Activated CD4-positive, alpha-beta T cell treated with anti-CD3 and anti-CD28 coated beads for 4 hours (primary cell): ENCODE measurements at regions not wholly inside any gene's neighbourhood (a gene's known extent, or its start where the extent isn't known, plus 50 kb on each side); places are given as distances from the start of the nearest gene placed in this dataset.

Source experiments
- DNase-seq, 2 donors: peaks; one replicate each; pipeline ENCODE4 v3.0.0-alpha.2; 2020

DNA sequence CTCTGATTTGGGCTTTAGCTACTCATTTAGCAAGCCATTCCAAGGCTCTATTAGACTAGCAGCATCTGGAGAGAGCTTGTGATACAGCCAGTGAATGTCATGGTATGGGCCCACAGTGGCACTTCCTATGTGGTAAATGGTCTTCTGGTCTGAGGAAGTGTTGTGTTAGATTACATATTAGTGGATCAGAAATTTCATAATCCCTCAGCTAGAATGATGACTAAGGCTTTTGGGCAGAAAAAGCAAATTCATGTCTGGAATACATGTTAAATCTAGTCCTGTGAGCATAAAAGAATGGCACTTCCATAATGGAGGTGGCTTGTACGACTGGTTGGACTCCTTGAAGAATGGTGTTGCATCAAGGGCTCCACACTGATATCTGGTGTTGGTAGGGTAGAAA lies 436.8 kb upstream of the CWC22 start:
- DNase-seq = no peak

DNA sequence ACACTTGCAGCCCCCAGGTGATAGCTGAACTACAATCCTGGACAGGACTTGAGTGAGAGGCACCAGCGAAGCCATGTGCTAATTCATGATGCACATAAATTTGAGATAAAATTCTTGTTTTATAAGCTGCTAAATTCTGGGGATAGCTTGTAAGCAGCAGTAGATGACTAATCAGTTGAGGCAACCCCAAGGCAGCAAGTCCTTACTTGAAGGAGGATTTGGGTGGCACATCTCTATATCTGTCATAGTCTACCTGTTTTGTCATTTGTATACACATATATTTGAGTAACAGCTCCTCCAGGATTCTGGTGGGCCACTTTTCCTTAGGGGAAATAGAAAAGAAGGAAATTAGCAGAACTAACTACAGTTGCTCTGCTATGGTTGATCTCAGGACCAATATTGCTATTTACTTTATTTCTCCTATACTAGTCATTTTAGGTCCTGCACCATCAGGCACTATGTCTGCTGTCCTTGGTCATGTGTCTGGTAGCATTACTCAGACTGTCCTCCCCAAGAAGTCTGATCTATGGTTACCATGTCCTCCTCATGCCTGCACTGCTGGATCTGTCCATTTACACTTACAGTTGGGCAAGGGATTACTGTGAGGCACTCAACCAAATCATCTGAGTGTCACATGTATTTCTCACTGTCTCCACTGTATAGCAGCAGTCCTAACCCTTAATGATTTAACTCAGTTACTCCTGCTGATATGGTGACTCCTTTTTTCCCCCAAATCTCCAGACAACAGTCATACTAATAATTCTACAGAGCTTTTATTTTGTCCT lies 436.0 kb upstream of the CWC22 start:
- DNase-seq = no peak

DNA sequence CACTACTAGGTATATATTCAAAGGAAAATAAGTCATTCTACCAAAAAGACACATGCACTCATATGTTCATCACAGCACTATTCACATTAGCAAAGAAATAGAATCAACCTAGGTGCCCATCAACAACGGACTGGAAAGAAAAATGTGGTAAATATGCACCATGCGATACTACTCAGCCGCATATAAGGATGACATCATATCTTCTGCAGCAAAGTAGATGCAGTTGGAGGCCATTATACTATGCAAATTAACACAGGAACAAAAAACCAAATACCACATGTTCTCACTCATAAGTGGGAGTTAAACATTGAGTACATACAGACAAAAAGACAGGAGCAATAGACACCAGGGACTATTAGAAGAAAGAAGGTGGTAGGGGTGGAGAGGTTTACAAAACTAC lies 412.1 kb upstream of the CWC22 start:
- DNase-seq = no peak

DNA sequence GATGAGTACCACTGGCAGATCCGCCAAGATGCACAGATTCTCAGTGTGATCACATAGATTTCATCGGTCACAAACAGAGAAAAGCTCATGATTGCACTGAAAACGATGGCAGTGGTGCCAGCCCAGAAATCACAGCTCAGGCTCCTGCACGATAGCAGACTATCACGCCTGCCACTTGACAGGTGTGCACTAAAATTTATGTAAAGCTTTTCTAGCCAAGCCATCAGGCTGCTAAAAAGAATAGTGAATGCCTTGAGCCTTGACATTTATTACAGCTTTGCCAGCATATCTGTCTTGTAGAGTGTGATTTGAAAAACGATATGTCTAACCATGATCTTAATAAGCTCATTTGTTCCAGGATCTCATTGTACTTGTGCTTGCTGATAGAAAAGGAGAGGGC lies 409.5 kb upstream of the CWC22 start:
- no peak for DNase-seq

DNA sequence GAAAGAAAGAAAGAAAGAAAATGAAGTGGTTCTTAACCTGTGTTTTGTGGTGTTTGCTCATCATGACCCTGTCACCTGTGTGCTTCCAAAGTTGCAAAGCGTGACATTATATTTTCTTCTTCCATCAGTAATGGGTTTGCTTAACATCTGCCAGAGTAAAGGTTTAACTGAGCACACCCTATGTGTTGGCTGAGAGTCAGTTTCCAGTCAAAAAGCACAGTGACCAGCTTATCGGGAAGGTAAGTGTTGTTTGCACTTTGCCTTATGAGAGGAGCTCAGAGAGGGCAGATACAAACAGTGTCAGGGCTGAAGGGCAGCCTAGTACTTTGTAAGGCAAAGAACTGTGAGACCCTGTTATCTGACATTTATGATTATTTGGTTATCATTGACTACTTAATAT lies 406.2 kb upstream of the CWC22 start:
- DNase-seq = no peak

DNA sequence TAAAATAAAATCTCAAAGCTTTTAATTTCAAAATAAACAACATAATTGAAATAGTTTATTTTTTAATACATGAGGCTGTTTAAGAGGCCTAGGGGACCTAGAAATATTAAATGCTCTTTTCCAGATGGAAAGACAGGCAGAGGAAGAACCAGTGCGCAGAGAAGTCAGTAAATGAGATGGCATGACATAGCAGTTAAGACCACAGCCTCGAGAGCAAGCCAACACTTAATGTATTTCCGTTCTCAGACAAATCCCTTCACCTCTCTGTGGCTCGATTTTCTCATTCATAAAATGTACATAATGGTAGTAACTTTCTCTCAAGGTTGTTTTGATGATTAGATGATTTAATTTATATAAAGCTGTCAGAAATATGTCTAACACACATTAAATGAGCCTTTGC lies 405.1 kb upstream of the CWC22 start:
- no peak for DNase-seq

DNA sequence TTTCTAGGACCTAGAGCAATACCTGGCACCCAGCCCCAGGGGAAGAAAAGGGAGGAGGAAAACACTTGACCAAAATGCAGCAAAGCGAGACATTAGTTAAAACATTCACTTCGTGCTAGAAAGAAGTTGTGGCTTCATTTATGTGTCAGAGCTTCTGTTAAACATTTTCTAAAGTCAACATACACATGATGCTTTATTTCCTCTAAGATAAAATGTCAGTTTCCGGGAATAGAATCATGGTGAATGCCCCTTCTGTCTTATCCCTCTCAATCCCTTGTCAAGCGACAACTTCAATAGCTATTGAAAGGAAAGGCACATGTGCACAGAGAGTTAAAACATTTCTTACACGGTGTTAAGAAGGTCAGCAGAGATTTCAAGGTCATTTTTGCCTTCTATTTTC lies 404.6 kb upstream of the CWC22 start:
- no peak for DNase-seq

DNA sequence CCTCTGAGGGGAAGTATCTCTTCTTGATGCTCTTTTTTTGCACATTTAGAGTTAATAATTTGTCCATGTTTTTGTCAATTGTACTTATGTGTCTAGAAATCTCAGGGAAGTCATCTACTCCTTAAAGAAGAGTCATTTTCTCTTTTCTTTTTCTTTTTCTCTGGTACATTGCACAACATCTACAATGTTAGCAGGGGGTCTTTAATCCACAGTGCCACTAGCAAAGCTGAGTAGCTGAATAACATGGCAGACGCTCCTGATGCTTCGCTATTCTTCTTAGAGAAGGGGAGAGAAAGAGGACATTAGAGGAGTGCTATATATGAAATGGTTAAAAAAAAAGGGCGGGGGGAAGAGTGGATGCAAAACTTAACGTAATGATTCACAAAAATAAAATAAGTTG lies 399.6 kb upstream of the CWC22 start:
- no peak for DNase-seq

DNA sequence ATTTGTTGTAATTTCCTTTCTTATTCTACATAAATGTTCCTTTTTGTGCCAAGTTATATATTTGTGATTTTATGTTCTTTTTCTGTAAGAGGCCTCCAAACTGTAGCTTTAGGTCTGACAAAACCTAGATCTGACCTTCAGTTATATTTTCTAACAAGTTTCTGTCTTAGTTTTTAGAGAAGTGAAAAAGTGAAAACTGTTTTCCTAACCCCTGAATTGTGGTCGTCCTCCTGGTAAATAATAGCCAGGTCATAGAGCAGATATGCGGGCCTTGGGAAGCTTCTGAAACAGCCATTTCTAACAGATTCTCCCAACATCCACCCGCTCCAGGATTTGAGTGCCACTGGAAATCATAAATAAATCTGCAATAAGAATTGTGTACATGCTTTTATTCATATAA lies 398.4 kb upstream of the CWC22 start:
- no peak for DNase-seq

DNA sequence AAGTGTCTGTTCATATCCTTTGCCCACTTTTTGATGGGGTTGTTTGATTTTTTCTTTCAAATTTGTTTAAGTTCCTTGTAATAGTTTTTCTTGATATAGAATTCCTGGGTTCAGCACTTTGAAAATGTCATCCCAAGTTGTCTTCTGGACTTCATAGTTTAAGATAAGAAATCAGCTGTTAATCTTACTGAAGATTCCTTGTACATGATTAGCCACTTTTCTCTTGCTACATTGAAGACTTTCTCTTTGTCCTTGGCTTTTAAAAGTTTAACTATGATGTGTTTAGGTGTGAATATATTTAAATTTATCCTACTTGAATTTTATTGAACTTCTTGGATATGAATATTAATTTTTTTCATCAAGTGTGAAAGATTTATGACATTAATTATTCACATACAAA lies 387.2 kb upstream of the CWC22 start:
- no peak for DNase-seq

DNA sequence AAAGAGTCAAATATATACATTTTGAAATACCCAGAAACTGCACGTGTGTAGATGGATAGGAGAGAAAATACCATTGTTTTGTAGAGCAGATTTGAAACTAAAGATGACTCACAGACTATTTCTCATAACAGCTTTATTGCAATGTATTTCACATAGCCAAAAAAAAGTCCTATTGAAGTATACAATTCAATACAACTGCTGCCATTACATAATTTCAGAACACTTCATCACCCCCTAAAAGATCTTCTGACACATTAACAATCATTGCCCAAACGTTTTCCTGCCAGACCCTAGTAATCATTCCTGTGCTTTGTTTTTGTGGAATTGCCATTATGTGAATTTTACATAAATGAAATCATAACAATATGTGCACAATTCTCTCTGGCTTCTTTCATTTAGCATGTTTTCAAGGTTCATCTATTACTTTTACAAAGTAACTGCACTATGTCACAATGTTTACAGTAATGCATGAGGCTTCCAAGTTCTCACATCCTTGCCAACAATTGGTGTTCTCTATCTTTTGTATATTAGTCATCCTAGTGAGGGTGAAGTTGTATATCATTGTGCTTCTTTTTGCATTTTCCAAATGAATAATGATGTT lies 378.6 kb upstream of the CWC22 start:
- DNase-seq = no peak

DNA sequence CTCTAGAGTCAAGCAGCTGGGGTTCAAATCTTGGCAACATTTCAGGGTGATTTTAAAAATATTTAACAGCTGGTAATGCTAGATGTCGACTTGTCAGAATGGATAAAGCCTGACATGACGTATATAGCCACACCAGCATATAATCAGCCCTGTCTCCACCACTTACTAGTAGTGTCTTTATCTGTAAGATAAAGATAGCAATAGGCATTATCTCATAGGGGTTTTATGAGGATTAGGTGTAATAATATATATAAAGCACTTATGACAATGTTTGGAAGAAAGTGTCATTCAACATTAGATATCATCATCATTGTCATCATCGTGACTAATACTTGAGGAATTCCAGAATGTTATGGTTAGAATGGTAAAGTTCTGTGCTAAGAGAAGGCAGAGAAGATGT lies 369.0 kb upstream of the CWC22 start:
- no peak for DNase-seq

DNA sequence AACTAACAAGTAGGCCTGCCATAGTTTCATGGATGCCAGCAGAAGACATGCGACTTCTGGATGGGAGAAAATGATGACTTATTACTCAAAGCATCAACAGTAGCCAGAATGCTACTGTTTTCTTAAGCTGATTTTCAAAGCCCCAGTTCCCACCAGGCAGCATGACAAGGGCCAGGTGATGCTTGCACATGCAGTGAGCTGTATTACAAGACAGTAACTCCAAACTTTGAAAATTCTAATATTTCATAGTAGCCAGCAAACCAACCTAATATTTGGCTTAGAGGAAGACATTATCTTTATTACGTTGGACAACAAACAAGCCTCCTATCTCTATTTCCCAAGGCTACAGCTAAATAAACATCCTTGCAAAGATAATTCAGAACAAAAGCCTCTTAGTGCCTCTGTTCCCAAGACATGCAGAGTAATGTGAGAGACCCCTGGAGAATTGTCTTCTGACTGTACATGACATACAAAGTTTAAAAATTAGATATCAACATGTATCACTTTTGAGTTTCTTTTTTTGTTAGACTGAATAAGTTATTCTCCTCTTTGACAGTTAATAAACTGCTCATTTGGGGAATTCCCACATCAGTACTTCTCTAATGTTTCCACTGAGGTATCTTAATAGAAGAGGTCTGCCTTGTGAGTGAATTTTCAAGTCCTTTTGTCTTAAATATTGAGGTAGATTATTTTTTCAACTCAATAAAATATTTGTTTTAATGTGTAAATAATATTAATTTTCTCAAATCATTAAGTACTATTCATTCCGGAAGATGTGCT lies 367.6 kb upstream of the CWC22 start:
- DNase-seq = no peak

DNA sequence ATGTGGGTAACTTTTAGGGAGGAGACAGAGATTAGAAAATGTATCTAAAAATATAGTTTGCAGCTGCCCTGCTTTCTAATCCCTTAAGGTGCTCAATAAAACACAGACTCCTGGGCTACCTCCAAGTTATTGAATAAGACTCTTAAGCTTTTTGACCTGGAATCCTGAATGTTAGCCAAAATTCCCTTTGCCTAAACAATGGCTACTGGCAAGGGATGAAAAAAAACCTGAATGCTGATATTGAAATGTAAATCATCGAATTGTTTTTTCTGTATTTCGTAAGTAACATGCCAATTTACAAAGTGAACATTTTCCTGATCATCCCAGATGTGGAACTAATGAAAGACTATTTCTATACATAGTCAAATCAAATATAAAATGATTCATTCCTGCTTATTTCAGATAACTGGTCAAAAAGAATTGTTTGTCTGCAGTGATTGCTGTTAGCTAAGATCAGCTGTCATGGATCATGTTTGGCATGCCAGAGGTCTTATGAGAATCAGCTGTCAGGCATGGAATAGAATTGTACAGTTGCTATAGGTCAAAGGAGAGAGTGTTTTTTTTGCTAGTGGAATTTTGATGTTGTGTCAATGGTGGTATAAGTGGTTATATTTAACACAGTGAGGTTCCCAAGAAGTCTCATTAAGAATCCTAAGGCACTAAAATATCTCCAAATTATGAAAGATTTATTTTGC lies 363.6 kb upstream of the CWC22 start:
- DNase-seq = no peak

DNA sequence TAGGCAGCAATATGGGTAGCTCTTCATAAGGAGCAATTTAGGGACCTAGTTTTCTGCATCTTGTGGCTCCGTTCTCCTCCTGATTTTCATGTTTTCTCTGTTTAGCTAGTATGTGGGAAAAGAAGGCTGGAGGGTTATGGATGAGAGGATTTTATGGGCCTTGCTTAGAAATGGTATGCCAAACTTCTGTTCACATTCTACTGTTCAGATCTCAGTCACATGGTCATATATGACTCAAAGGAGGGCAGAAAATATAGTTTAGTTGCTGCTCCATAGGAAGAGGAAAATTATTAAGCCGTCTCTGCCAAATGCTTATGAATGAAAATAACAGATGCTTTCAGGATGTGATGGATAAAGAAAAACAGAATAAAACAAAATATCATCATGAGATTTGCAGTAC lies 361.8 kb upstream of the CWC22 start:
- DNase-seq = no peak

DNA sequence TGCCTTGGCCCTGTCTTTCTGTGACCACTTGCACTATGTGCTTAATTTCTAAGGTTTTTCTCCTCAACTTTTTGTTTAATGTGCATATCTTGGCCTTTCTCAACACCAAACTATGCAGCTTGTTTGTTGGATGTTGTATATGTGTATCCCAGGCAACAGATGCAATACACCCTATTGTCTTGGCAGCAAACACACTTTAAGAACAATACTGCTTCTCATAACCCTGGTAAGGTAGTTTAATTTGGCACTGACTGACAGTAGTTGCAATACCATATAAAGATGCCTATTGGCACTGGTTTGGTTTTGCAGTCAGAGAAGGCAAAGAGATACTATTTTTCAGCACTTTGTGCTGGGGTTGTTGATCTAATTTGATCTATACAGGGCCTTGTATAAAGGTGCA lies 360.7 kb upstream of the CWC22 start:
- DNase-seq = no peak

DNA sequence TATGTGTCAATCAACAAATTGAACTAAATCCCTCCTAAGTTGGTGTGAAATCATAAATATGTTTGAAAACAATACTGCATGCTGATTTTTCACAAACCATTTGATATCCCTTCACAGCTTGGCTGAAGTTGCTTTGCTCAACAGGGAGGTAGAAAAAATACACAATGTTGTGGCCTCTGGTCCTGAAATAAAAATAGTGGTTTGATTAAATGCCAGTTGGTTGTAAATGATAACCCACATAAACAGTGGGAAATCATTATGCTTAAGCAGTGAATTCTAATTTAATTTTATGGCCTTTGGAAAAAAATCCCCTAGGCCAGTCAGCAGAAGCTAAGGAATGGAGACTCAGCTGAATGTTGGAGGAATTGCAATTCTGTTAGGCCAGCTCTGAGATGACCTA lies 359.4 kb upstream of the CWC22 start:
- DNase-seq = no peak

DNA sequence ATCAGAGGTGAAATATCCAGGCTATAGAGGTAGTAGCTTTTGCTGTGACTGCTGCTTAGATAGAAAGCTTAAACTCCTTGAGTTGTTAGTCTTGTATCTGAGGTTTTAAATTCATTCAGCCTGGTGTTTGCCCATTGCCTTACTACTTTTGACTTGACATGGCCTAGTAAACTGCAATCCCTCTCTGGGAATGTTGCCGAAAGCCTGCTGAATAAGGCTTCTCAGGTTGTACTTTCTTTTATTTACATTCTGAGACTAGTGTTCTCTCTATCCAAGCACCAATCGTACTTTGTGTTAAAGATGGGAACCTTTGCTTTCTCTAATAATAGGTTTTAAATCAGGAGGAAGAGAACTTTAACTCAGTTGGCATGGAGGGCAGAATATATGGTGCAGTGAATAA lies 357.6 kb upstream of the CWC22 start:
- DNase-seq = no peak

DNA sequence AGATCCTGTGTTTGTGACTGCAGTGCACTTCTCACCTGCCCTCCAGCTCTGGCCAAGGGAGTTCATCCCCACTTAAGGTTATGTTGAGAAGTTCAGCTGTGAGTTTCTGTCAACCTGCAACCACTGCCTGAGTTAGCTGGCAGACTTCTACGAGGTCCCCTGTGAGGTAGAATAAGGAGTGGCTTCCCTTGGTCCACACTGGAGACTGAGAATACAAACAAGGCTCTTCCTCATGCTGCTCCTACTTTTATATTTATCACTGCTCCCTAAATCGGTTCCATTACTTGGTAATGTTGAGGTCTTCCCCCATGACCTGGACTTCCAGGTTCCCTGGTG lies 353.2 kb upstream of the CWC22 start:
- no peak for DNase-seq

DNA sequence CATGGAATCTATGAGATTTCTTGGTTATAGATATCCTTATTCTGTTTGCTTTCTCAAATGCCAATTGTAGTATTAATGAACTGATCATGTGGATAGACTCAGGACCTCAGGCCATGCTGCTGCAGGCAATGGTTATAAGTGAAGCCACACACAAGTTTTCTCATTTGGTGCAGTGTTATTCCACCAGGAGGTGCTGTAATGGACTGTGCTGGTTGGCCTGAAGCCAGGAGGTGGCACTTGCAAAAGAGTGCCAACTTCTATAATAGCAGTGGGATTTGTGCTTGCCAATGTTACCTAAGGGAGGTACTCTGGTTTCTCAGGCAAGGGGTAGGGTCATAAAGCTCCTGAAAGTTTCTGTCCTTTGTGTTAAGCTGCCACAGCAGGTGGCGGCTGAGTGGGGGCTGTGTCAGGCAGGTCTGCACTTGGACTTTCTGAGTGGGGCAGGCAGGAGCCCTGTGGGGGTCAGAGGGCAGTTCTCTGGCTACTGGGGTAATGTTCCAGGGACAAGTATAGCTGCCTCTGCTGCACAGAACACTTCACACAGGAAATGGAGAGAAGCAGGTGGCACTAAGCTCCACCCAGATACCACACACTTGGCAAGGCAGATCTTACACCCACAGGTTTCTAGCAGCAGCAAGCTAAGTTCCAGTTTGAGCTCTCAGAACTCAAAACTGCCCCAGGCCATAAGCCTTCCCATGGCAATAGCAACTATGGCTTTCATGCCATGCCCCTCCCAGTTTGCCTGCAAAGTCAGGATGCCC lies 352.6 kb upstream of the CWC22 start:
- DNase-seq = no peak

DNA sequence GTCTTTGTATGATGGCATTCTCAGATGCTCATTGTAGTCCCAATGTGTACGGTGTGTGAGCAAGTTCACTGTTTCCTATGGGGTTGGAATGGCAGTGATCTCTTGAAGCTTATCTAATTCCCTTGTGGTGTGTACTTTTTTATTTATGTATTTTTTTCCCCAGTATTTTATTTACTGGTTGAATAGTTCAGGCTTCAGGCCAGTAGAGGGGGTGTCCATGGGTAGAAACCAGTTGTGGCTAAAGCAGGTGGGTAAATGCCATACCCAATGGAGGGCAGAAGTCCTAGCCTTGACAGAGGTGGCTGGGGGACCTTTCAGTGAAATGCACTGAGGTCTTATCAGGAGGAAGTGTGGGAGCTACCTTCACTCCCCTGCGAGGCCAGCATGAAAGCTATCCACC lies 351.4 kb upstream of the CWC22 start:
- no peak for DNase-seq

DNA sequence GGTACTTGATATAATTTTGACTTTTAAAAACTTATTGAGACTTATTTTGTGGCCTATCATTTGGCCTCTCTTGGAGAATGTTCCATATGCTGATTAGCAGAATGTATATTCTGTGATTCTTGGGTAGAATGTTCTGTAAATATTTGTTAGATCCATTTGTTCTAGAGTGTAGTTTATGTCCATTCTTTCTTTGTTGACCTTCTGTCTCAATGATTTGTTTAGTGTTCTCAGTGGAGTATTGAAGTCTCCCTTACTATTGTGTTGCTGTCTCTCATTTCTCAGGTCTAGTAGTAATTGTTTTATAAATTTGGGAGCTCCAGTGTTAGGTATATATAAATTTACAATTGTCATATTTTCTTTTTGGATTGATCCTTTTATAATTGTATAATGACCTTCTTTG lies 349.6 kb upstream of the CWC22 start:
- no peak for DNase-seq

DNA sequence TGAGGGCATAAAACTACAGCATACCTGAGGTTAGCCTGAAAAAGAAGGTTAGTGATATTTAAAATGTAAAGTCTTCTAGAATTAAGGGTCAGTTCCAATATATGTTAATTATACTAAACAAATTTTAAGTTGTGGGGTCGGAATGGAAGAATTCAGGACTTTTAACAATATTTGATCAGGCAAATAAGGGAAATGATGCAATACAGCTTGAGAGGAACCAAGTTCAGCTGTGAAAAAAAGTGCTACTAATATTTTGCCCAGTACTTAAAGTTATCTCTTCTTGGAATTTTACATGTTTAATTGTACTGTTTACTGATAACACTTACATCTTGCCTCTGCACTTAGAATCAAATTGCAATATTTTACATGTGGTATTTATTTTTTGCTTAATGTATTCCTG lies 345.5 kb upstream of the CWC22 start:
- no peak for DNase-seq
